ENCODE measurements at regions not wholly inside any gene's neighbourhood (a gene's known extent, or its start where the extent isn't known, plus 50 kb on each side); places are given as distances from the start of the nearest gene placed in this dataset.
"Not testable (repeated sequence)": the region's sequence is repeated elsewhere in the genome, so short reads cannot be mapped to it uniquely, and the experiment has no call there.

DNA sequence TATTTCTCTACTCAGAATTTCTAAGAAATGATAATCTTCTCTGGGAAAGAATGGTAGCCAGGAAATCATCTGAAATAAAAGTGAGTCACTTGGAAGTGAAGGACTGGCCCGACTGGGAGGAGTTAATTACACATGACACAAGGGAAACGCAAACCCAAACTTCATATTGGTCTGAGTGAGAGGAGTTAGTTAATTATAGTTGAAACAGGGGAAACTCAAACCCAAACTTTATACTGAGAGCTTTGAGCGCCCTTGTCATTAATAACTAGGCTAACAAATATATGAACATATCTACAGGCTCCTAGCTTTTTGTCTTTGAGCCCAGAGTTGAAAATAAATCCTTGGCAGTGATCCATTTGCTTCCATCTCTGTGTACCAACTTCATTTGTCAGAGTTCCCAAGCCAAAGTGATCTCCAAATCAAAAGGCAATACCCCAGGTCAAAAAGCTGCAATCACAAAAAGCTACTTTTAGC, 187.8 kb upstream of the COL3A1 start:
- Mint-ChIP-seq H3K4me1 (ENCODE audit: low read depth) (peaks cover 72% of the 10 kb centered on the region), H3K27me3 (ENCODE audit: low read depth) (no peaks in the 10 kb centered on the region), H3K36me3 (ENCODE audit: low read depth) (no peaks in the 10 kb centered on the region), H3K4me3 (ENCODE audit: unreplicated experiment) (peak overlapping the region; percentile 63), H3K27ac (ENCODE audit: unreplicated experiment) (peak overlapping the region; percentile 98), H3K9me3 (ENCODE audit: low read depth) (peaks cover 5% of the 10 kb centered on the region)
- no peak for DNase-seq (ENCODE audit: low spot score)
- TF ChIP-seq, protein P1, sequence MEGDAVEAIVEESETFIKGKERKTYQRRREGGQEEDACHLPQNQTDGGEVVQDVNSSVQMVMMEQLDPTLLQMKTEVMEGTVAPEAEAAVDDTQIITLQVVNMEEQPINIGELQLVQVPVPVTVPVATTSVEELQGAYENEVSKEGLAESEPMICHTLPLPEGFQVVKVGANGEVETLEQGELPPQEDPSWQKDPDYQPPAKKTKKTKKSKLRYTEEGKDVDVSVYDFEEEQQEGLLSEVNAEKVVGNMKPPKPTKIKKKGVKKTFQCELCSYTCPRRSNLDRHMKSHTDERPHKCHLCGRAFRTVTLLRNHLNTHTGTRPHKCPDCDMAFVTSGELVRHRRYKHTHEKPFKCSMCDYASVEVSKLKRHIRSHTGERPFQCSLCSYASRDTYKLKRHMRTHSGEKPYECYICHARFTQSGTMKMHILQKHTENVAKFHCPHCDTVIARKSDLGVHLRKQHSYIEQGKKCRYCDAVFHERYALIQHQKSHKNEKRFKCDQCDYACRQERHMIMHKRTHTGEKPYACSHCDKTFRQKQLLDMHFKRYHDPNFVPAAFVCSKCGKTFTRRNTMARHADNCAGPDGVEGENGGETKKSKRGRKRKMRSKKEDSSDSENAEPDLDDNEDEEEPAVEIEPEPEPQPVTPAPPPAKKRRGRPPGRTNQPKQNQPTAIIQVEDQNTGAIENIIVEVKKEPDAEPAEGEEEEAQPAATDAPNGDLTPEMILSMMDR (IDR thresholded peaks at IDR 0.05), result no peak

DNA sequence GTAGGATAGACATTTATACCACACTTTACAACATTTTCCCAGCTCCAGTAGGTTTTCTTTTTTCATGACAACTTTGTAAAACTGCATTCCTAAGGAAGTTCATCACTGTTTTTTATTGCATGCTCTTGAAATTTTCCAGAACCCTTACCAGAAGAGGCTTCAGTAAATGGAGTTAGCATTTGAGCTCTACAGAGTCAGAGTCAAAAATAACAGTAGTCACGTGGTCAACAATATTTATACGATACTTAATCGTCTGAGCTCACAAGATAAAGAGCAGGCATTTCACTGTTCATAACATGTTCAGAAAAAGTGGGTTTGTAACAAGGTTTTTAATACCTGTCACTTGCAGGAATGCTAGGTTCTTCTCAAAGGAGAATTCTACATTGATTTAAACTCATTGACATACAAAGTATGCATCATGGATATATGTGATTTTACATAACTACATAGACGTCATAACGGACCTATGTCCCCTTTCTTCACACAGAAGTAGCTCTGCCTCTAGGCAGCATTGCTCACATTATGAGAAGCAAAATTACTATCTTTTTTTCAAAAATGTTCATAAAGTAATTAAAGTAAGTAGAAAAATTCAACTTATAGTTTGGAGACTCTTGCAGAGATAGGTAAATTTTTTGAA, 187.0 kb upstream of the COL3A1 start:
- Mint-ChIP-seq H3K36me3 (ENCODE audit: low read depth) (no peaks in the 10 kb centered on the region), H3K9me3 (ENCODE audit: low read depth) (peaks cover 5% of the 10 kb centered on the region), H3K4me3 (ENCODE audit: unreplicated experiment) (peak overlapping the region; percentile 63), H3K27me3 (ENCODE audit: low read depth) (no peaks in the 10 kb centered on the region), H3K27ac (ENCODE audit: unreplicated experiment) (peak overlapping the region; percentile 98), H3K4me1 (ENCODE audit: low read depth) (peaks cover 69% of the 10 kb centered on the region)
- DNase-seq (ENCODE audit: low spot score), result no peak
- TF ChIP-seq, protein P1 (IDR thresholded peaks at IDR 0.05), result no peak

DNA sequence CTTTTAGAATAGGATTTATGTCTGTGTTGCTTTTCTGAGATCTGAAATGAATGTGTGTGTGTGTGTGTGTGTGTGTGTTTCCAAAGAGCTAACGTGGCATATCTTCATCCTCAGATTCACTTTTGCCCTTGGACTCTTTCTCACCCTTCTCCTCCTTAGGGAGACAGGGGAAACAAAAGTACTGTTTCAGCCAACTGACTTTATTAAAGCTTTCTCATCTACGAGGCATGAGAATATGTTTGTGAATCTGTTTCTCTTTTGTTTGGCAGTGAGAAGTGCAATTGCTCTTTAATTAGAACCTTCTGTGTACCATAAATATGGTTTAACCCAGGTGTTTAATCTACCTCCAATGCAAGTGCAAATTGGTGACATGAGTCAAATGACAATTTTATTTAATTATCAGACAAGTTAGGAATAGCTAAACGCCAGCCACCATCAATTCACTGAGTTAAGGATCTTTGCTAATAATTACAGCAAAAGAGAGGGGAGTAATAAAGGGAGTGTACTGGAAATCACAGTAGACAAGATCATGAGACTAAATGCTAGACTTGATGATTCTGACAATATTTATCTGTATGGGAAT, 186.4 kb upstream of the COL3A1 start:
- TF ChIP-seq, protein P1 (IDR thresholded peaks at IDR 0.05), result no peak
- no peak for DNase-seq (ENCODE audit: low spot score)
- peak overlapping the region; percentile 98 for H3K27ac Mint-ChIP-seq (ENCODE audit: unreplicated experiment)
- peaks cover 66% of the 10 kb centered on the region for H3K4me1 Mint-ChIP-seq (ENCODE audit: low read depth)
- no peaks in the 10 kb centered on the region for H3K36me3 Mint-ChIP-seq (ENCODE audit: low read depth)
- H3K27me3 Mint-ChIP-seq (ENCODE audit: low read depth), result no peaks in the 10 kb centered on the region
- peaks cover 5% of the 10 kb centered on the region for H3K9me3 Mint-ChIP-seq (ENCODE audit: low read depth)
- H3K4me3 Mint-ChIP-seq (ENCODE audit: unreplicated experiment), result peak overlapping the region; percentile 38

- peak overlapping the region; percentile 98 for H3K27ac Mint-ChIP-seq (ENCODE audit: unreplicated experiment)
- H3K4me3 Mint-ChIP-seq (ENCODE audit: unreplicated experiment), result peak overlapping the region; percentile 28
- H3K27me3 Mint-ChIP-seq (ENCODE audit: low read depth), result no peaks in the 10 kb centered on the region
- no peak for DNase-seq (ENCODE audit: low spot score)
- no peaks in the 10 kb centered on the region for H3K36me3 Mint-ChIP-seq (ENCODE audit: low read depth)
- H3K4me1 Mint-ChIP-seq (ENCODE audit: low read depth), result peaks cover 63% of the 10 kb centered on the region
- peaks cover 5% of the 10 kb centered on the region for H3K9me3 Mint-ChIP-seq (ENCODE audit: low read depth)
- TF ChIP-seq, protein P1 (IDR thresholded peaks at IDR 0.05), result no peak
These were observed 185.6 kb upstream of the COL3A1 start for GRCh38 chr2:188788621-188789020.

DNA sequence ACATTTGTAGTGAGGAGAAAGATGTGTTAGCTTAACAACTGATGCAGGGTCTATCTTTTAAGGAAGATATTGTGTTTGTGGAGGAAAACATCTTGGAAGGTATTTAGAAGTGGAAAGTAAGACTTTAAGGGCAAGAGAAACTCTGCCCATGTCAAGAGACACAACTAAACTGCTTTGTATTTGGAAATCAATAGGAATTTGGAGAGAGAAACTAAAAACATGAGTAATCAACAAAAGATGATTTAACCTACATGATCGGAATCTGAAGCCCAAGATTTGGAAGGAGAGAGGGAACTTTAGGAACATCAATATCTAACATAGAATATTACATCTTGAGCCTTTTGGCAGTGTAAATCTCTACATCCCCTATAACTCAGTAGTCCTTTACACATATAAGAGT, 184.2 kb upstream of the COL3A1 start:
- TF ChIP-seq, protein P1 (IDR thresholded peaks at IDR 0.05), result no peak
- no peak overlapping the region for H3K4me3 Mint-ChIP-seq (ENCODE audit: unreplicated experiment)
- no peak overlapping the region for H3K27ac Mint-ChIP-seq (ENCODE audit: unreplicated experiment)
- H3K4me1 Mint-ChIP-seq (ENCODE audit: low read depth), result peaks cover 55% of the 10 kb centered on the region
- H3K36me3 Mint-ChIP-seq (ENCODE audit: low read depth), result no peaks in the 10 kb centered on the region
- H3K9me3 Mint-ChIP-seq (ENCODE audit: low read depth), result peaks cover 2% of the 10 kb centered on the region
- no peak for DNase-seq (ENCODE audit: low spot score)
- no peaks in the 10 kb centered on the region for H3K27me3 Mint-ChIP-seq (ENCODE audit: low read depth)

DNA sequence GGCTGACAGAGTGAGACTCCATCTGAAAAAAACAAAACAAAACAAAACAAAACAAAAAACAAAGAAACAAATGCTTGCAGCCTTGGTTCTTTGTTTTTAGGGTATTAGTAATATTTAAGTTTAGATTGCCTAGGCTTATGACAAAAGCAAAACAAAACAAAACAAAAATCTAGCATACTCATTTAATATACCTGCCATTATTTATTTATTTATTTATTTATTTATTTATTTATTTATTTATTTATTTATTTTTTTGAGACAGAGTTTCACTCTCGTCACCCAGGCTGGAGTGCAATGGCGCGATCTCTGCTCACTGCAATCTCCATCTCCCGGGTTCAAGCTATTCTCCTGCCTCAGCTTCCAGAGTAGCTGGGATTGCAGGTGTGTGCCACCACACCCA, 179.7 kb upstream of the COL3A1 start:
- DNase-seq (ENCODE audit: low spot score); H3K4me3 Mint-ChIP-seq (ENCODE audit: unreplicated experiment); H3K9me3 Mint-ChIP-seq (ENCODE audit: low read depth); H3K27me3 Mint-ChIP-seq (ENCODE audit: low read depth); H3K27ac Mint-ChIP-seq (ENCODE audit: unreplicated experiment); H3K36me3 Mint-ChIP-seq (ENCODE audit: low read depth): not testable (repeated sequence)
- H3K4me1 Mint-ChIP-seq (ENCODE audit: low read depth), result peaks cover 12% of the 10 kb centered on the region

Data from chondrocyte (in vitro differentiated cells).